GM12872 (cell line): ENCODE measurements at regions not wholly inside any gene's neighbourhood (a gene's known extent, or its start where the extent isn't known, plus 50 kb on each side); places are given as distances from the start of the nearest gene placed in this dataset.

Source experiments
- TF ChIP-seq, protein P1 (sequence below): IDR thresholded peaks from 3 replicates; pipeline ENCODE4 v1.5.1; 2011; ENCODE audit warnings: low read depth, mild to moderate bottlenecking, low read length, moderate library complexity; ENCODE audit not compliant: insufficient read depth

DNA sequence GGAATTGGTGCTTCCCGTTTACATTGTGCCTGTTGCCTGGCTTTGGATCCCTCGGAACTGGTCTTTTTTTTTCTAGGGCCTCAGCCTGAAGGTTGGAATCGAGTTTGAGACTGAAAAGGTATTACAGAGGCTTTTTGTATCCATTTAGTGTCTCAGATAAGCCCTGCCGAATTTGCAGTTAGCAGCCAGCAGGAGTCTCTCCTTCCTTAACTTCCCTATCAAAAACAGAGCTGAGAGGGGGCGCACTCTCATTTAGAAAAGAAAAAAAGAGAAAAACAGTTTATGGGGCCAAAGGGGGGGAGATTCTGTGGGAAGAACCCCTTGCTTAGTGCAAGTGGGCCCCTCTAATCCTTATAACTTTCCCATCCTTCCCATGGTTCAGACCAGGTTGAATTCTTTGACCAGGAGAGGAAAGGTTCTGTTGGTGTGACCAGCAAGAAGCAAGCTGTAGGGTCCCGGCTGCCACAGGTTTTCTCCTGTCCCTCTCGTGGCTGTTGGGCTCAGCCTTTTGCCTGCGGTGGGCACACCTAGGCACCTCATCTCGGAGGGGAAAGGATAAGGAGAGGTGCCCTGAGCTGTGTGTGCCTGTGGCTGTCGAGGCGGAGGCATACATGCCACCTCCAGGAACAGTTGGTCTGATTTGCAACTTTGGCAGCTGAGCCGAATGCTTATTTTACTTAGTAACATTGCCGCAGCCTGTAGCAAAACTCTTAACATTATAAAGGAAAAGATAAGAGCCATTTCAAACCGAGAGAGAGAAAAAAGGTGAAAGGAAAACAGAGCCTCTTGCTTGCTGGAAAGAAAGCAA is 565.0 kb upstream of the CNTN5 start:
- TF ChIP-seq, protein P1, sequence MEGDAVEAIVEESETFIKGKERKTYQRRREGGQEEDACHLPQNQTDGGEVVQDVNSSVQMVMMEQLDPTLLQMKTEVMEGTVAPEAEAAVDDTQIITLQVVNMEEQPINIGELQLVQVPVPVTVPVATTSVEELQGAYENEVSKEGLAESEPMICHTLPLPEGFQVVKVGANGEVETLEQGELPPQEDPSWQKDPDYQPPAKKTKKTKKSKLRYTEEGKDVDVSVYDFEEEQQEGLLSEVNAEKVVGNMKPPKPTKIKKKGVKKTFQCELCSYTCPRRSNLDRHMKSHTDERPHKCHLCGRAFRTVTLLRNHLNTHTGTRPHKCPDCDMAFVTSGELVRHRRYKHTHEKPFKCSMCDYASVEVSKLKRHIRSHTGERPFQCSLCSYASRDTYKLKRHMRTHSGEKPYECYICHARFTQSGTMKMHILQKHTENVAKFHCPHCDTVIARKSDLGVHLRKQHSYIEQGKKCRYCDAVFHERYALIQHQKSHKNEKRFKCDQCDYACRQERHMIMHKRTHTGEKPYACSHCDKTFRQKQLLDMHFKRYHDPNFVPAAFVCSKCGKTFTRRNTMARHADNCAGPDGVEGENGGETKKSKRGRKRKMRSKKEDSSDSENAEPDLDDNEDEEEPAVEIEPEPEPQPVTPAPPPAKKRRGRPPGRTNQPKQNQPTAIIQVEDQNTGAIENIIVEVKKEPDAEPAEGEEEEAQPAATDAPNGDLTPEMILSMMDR = no peak

DNA sequence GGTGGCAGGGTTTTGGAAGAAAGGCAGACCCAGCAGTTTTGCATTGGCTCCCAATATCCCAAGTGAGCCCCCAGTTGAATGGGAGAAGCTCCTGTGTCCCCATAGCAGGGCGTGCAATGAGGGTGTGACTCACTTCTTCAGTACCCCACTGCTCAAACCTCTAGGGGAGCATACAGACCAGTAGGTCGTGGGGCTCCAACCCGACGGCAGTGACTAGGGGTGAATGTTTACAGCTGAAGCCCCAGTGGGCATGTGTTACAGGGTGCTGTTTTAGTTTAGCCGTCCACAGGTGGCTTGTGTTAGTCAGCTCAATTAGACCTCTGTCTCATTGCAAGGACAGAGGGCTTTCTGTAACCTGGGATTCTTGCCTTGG is 564.5 kb upstream of the CNTN5 start:
- TF ChIP-seq, protein P1 = no peak

DNA sequence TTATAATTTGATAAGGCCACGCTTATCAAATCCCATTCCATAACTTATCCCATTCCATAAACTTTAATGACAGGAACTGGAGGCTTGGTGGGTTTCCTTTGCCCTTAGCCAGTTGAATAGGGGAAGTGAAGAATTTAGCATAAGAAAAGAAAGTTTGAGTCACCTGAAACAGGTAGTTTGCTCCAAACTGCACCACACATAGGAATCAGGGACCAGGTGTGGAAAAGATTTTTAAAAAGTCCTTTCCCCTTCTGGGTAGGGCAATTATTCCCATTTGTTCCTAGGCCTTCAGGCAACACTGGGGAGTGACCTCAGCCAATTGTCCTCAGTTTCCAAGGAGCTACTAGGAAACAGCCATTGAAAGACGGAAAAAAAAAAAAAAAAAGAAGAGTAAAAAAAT is 525.7 kb upstream of the CNTN5 start:
- TF ChIP-seq, protein P1 = no peak

DNA sequence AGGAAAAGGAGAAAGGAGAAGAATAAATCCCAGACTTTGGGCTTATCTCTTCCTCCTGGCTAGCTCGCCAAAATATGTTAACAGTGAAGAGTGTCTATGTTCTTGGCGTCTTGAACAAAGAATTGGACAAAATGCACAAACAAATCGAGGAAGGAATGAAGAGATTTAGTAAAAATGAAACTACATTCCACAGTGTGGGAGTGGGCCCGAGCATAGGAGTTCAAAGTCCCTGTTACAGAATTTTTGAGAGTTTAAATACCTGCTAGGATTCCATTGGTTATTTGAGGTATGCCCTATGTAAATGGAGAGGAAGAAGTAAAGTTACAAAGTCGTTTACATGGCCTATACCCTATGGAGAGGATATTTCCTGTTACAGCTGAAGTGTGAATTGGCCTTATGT is 525.1 kb upstream of the CNTN5 start:
- TF ChIP-seq, protein P1 = no peak

DNA sequence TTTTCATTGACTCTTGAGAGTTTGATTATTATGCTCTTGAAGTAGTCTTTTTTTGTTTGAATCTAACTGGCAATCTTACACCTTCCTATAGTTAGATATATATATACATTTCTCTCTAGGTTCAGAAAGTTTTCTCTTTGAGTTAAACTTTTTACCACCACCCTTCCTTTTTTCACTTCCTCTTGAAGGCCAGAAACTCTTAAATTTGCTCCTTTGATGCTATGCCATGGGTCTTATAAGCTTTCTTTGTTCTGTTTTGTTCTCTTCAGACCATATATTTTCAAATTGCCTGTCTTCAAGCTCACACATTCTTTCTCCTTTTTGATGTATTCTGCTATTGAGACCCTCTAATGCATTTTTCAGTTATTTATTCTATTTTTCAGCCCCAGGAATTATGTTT is 513.5 kb upstream of the CNTN5 start:
- TF ChIP-seq, protein P1 = no peak

DNA sequence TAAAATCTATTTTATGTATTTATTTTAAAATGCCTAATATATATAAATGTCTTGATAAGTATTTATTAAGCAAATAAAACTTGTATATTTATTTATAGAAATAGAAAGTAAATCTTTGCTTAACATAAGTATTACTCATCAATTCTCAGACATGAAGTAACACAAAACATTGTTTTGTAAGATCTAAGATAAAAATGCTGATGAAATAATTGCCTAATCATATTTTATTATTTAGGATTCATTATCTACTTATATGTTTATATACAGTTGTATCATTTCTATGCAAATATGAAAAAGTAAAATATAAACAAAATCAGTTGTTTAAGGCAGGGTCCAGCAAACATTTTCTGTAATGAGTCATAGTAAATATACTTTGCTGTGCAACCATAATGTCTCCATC is 507.8 kb upstream of the CNTN5 start:
- TF ChIP-seq, protein P1 = no peak

DNA sequence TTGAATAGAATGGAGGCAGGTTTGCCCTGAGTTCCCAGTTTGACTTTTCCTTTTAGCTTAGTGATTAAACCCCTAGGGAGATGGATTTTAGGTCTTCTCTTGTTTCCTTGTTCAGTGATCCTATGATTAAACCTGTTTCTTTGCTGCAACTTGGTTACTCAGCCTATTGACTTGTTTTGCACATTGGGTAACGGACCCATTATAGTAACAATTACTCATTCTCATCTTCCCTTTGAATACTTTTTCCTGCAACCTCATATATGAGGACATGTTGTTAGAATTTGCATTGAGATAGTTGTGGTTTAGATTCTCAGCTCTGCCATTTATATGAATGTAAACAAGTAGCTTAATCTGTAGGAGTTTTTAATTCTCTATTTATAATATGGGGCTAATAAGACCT is 489.2 kb upstream of the CNTN5 start:
- TF ChIP-seq, protein P1 = no peak
